ENCODE measurements at regions not wholly inside any gene's neighbourhood (a gene's known extent, or its start where the extent isn't known, plus 50 kb on each side); places are given as distances from the start of the nearest gene placed in this dataset.
"Not testable (repeated sequence)": the region's sequence is repeated elsewhere in the genome, so short reads cannot be mapped to it uniquely, and the experiment has no call there.

DNA sequence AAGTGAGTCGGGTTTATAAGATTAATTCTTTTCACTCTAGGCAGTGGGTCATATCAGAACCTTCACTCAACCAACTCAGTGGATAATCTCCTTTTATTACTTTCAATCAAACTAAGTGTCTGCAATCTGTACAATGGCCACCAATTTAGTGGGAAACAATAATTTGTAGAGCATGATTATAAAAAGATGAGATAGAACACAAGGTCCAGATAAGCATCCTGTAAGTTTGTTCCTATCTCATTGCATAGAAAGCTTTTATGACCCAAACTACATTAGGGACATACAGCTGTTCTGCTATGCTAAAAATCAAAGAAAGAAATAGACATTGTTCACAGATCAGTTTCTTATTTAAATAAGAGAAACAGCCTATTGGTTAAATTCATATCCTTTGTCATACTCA, 341.4 kb upstream of the PSMD7 start:
- H3K27me3 Mint-ChIP-seq (ENCODE audit: low read depth), result no peaks in the 10 kb centered on the region
- no peaks in the 10 kb centered on the region for H3K4me1 Mint-ChIP-seq (ENCODE audit: low read depth)
- H3K36me3 Mint-ChIP-seq (ENCODE audit: low read depth), result no peaks in the 10 kb centered on the region
- H3K9me3 Mint-ChIP-seq, result no peaks in the 10 kb centered on the region
- H3K4me3 Mint-ChIP-seq, result no peak overlapping the region
- H3K27ac Mint-ChIP-seq, result no peak overlapping the region

DNA sequence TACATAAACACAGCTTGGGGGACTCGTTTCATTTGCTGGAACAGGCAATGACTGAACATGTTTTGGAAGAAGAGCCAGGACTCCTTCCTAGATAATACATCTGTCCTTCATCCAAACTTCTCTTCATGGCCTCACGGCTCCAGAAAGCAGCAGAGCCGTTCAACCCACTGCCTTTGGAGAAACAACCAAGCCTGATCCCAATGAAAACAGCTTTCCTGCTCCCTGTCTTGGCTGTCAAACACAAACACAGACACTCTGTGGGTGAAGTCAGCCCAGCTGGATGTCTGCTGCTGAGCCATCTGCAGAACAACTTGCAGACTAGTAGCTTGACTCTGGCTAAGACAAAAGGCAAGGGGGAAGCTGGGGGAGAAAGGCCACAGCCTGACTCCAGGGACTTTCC, 345.1 kb upstream of the PSMD7 start:
- no peaks in the 10 kb centered on the region for H3K9me3 Mint-ChIP-seq

DNA sequence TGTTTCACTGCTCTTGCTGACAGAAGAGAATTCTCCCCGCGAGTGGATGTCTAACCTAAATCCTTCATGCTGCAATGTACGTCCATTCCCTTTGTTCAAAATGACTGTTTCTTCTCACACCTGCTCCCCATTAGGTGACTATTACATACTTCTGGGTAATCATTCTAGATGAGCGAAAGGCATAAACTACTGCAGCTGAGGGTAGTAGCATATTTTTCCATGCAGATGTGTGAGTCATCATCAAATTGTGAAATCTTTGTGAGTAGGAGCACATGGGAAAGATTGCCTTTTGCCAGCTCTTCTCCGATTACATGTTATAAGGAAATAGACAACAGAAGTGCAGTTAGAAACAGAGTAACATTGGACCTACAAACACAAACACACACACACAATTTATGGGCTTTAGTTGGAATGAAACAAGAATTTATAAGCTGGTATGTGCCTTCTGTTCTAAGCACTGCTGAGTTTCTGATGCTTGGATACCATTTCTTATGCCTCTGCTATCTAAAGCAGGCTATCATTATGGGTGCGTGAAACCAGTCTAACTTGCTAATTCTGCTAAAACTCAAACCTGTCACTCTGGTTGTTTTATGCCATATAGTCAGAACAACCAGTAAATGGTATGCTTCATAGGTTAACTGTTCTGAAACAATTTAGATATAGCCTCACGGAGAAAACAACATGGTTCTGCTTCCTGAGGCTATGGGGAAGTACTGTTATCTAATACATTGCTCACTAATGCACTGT, 346.9 kb upstream of the PSMD7 start:
- no peak overlapping the region for H3K27ac Mint-ChIP-seq
- no peaks in the 10 kb centered on the region for H3K36me3 Mint-ChIP-seq (ENCODE audit: low read depth)
- no peaks in the 10 kb centered on the region for H3K27me3 Mint-ChIP-seq (ENCODE audit: low read depth)
- no peaks in the 10 kb centered on the region for H3K9me3 Mint-ChIP-seq
- no peaks in the 10 kb centered on the region for H3K4me1 Mint-ChIP-seq (ENCODE audit: low read depth)
- no peak overlapping the region for H3K4me3 Mint-ChIP-seq

More for the DNA sequence above, 345.1 kb upstream of the PSMD7 start:
- Mint-ChIP-seq H3K36me3 (ENCODE audit: low read depth) (no peaks in the 10 kb centered on the region), H3K27me3 (ENCODE audit: low read depth) (no peaks in the 10 kb centered on the region), H3K4me3 (no peak overlapping the region), H3K4me1 (ENCODE audit: low read depth) (no peaks in the 10 kb centered on the region), H3K27ac (no peak overlapping the region)

DNA sequence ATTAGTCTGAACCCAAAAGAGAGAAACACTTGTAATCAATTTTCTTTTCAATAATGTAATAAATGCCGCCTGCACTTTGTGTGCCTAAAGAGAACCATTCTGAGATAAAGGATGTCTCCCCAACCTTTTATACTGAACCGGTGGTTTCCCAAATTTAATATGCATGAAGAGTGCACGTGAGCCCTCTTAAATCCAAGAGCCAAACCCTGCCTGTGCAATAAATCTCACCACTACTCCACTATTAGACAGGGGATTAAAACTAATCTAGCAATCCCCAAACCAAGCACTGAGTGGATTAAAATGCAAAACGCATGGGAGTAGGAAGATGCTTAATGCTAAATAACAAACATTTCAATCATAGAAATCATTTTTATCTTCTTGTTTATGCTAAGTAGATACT, 351.0 kb upstream of the PSMD7 start:
- H3K27ac Mint-ChIP-seq, result no peak overlapping the region
- H3K4me3 Mint-ChIP-seq, result no peak overlapping the region
- no peaks in the 10 kb centered on the region for H3K27me3 Mint-ChIP-seq (ENCODE audit: low read depth)
- no peaks in the 10 kb centered on the region for H3K9me3 Mint-ChIP-seq
- no peaks in the 10 kb centered on the region for H3K4me1 Mint-ChIP-seq (ENCODE audit: low read depth)
- H3K36me3 Mint-ChIP-seq (ENCODE audit: low read depth), result no peaks in the 10 kb centered on the region

DNA sequence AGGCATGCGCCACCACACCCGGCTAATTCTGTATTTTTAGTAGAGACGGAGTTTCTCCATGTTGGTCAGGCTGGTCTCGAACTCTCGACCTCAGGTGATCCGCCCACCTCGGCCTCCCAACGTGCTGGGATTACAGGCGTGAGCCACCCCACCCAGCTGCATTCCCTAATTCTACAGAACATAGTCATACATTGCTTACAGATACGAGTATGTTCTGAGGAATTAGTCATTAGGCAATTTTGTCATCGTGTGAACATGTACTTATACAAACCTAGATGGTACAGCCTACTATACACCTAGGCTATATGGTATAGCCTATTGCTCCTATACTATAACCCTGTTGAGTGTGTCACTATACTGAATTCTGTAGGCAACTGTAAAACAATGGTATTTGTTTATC, 353.4 kb upstream of the PSMD7 start:
- not testable (repeated sequence) for H3K9me3 Mint-ChIP-seq; H3K27me3 Mint-ChIP-seq (ENCODE audit: low read depth); H3K27ac Mint-ChIP-seq; H3K4me1 Mint-ChIP-seq (ENCODE audit: low read depth); H3K36me3 Mint-ChIP-seq (ENCODE audit: low read depth); H3K4me3 Mint-ChIP-seq

DNA sequence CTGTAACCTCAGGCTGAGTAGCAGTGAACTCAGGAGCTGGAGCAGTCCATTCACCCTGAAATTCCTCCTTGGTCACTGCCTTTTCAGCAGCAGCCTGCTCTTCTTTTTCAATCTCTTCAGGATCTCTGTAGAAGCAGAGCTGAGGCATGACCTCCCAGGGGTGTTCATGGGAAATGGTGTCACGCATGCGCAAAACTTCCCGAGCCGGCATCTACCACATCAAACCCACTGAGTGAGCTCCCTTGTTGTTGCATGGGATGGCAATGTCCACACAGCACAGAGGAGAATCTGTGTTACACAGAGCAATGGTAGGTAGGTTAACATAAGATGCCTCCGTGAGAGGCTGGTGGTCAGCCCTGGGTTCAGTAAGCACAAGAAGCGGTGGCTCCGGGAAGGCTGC, 355.8 kb upstream of the PSMD7 start:
- not testable (repeated sequence) for H3K9me3 Mint-ChIP-seq; H3K4me3 Mint-ChIP-seq; H3K27me3 Mint-ChIP-seq (ENCODE audit: low read depth); H3K4me1 Mint-ChIP-seq (ENCODE audit: low read depth); H3K27ac Mint-ChIP-seq; H3K36me3 Mint-ChIP-seq (ENCODE audit: low read depth)

DNA sequence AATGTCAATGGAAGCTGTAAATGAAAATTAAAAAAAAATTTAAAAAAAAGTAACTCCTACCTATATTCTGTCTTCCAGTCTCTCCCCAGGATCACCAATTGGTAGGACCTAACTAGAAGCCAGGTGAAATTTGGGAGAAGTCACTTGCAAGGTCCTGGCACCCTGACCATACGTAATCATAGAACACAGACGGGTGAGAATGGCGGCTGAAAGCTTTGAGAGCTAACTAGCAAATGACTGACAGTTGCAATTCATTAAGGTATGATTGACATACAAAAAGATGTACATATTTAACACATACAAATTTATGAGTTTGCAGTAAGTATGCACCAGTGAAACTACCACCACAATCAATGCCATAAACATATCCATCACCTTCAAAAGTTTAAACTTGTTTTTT, 372.7 kb upstream of the PSMD7 start:
- no peak overlapping the region for H3K27ac Mint-ChIP-seq
- peaks cover 8% of the 10 kb centered on the region for H3K9me3 Mint-ChIP-seq
- H3K27me3 Mint-ChIP-seq (ENCODE audit: low read depth), result no peaks in the 10 kb centered on the region
- no peaks in the 10 kb centered on the region for H3K36me3 Mint-ChIP-seq (ENCODE audit: low read depth)
- no peaks in the 10 kb centered on the region for H3K4me1 Mint-ChIP-seq (ENCODE audit: low read depth)
- no peak overlapping the region for H3K4me3 Mint-ChIP-seq

DNA sequence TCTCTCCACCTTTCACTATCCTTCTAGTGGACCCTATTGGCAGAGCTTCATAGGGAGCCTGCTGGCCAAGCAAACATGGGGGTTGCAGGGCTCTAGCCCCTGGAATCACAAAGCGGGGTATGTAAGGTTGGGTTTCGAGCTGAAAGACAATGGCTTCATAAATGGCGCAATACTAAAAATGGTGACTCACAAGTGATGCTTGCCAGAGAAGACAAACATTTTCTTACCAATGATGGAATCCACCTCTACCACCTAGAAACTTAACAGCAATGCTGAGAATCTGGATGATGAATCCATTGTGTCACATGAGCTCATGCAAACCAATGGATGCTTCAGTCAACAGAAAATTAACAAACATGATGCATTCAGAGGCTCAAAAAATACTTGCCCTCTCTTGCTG, 375.3 kb upstream of the PSMD7 start:
- H3K9me3 Mint-ChIP-seq, result peaks cover 3% of the 10 kb centered on the region
- H3K4me3 Mint-ChIP-seq, result no peak overlapping the region
- H3K4me1 Mint-ChIP-seq (ENCODE audit: low read depth), result no peaks in the 10 kb centered on the region
- no peaks in the 10 kb centered on the region for H3K36me3 Mint-ChIP-seq (ENCODE audit: low read depth)
- no peaks in the 10 kb centered on the region for H3K27me3 Mint-ChIP-seq (ENCODE audit: low read depth)
- H3K27ac Mint-ChIP-seq, result no peak overlapping the region

- Mint-ChIP-seq H3K9me3 (peaks cover 3% of the 10 kb centered on the region), H3K36me3 (ENCODE audit: low read depth) (no peaks in the 10 kb centered on the region), H3K4me1 (ENCODE audit: low read depth) (no peaks in the 10 kb centered on the region), H3K4me3 (no peak overlapping the region), H3K27me3 (ENCODE audit: low read depth) (no peaks in the 10 kb centered on the region), H3K27ac (no peak overlapping the region)
These were observed 379.6 kb upstream of the PSMD7 start for GRCh38 chr16:73916829-73917594.

GRCh38 chr16:73915935-73916334, 380.7 kb upstream of the PSMD7 start:
- H3K36me3 Mint-ChIP-seq (ENCODE audit: low read depth), result no peaks in the 10 kb centered on the region
- H3K27ac Mint-ChIP-seq, result no peak overlapping the region
- no peaks in the 10 kb centered on the region for H3K4me1 Mint-ChIP-seq (ENCODE audit: low read depth)
- no peak overlapping the region for H3K4me3 Mint-ChIP-seq
- H3K27me3 Mint-ChIP-seq (ENCODE audit: low read depth), result no peaks in the 10 kb centered on the region
- H3K9me3 Mint-ChIP-seq, result no peaks in the 10 kb centered on the region

- Mint-ChIP-seq H3K4me1 (ENCODE audit: low read depth) (no peaks in the 10 kb centered on the region), H3K27ac (no peak overlapping the region), H3K36me3 (ENCODE audit: low read depth) (no peaks in the 10 kb centered on the region), H3K9me3 (no peaks in the 10 kb centered on the region), H3K27me3 (ENCODE audit: low read depth) (no peaks in the 10 kb centered on the region), H3K4me3 (no peak overlapping the region)
These were observed 381.5 kb upstream of the PSMD7 start for GRCh38 chr16:73915140-73915539.

DNA sequence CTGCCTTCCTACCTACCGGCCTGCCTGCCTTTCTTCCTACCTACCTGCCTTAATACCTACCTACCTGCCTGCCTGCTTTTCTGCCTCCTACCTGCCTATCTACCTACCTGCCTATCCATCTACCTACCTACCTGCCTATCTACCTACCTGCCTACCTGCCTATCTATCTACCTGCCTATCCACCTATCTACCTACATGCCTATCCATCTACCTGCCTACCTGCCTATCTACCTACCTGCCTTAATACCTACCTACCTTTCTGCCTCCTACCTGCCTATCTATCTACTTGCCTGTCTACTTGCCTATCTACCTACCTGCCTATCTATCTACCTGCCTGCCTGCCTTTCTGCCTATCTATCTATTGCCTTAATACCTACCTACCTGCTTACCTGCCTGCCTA, 383.8 kb upstream of the PSMD7 start:
- Mint-ChIP-seq H3K4me1 (ENCODE audit: low read depth) (no peaks in the 10 kb centered on the region), H3K9me3 (no peaks in the 10 kb centered on the region), H3K27me3 (ENCODE audit: low read depth) (no peaks in the 10 kb centered on the region), H3K27ac (no peak overlapping the region), H3K4me3 (no peak overlapping the region), H3K36me3 (ENCODE audit: low read depth) (no peaks in the 10 kb centered on the region)

DNA sequence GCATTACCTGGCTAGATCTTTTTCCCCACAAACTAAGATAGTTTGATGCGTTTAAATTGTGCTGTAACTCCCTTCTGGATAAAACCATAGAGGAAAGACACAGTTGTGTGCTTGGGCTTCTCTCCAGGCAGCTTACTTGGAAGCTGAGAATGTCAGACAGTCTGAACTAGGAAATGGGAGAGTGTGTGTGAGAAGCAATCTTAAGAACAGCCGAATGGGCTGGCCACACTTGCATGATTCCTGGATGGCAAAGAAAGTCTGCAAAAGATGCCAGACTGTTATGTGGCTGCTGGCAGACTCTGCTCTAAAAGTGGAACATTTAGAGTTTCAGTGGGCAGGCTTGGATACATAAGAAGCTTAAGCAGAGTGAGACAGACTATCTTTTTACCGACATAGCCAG, 384.3 kb upstream of the PSMD7 start:
- no peaks in the 10 kb centered on the region for H3K9me3 Mint-ChIP-seq
- H3K36me3 Mint-ChIP-seq (ENCODE audit: low read depth), result no peaks in the 10 kb centered on the region
- H3K27ac Mint-ChIP-seq, result no peak overlapping the region
- H3K27me3 Mint-ChIP-seq (ENCODE audit: low read depth), result no peaks in the 10 kb centered on the region
- H3K4me1 Mint-ChIP-seq (ENCODE audit: low read depth), result no peaks in the 10 kb centered on the region
- no peak overlapping the region for H3K4me3 Mint-ChIP-seq

- Mint-ChIP-seq H3K9me3 (no peaks in the 10 kb centered on the region), H3K27ac (no peak overlapping the region), H3K4me3 (no peak overlapping the region), H3K27me3 (ENCODE audit: low read depth) (no peaks in the 10 kb centered on the region), H3K36me3 (ENCODE audit: low read depth) (no peaks in the 10 kb centered on the region), H3K4me1 (ENCODE audit: low read depth) (no peaks in the 10 kb centered on the region)
These were observed 387.0 kb upstream of the PSMD7 start for GRCh38 chr16:73909529-73910035.

- peaks cover 35% of the 10 kb centered on the region for H3K27me3 Mint-ChIP-seq (ENCODE audit: low read depth)
- no peak overlapping the region for H3K4me3 Mint-ChIP-seq
- no peaks in the 10 kb centered on the region for H3K36me3 Mint-ChIP-seq (ENCODE audit: low read depth)
- no peak overlapping the region for H3K27ac Mint-ChIP-seq
- H3K9me3 Mint-ChIP-seq, result no peaks in the 10 kb centered on the region
- peaks cover 6% of the 10 kb centered on the region for H3K4me1 Mint-ChIP-seq (ENCODE audit: low read depth)
These were observed 405.5 kb upstream of the PSMD7 start for GRCh38 chr16:73891129-73891542.
